ENCODE measurements at regions not wholly inside any gene's neighbourhood (a gene's known extent, or its start where the extent isn't known, plus 50 kb on each side); places are given as distances from the start of the nearest gene placed in this dataset.

DNA sequence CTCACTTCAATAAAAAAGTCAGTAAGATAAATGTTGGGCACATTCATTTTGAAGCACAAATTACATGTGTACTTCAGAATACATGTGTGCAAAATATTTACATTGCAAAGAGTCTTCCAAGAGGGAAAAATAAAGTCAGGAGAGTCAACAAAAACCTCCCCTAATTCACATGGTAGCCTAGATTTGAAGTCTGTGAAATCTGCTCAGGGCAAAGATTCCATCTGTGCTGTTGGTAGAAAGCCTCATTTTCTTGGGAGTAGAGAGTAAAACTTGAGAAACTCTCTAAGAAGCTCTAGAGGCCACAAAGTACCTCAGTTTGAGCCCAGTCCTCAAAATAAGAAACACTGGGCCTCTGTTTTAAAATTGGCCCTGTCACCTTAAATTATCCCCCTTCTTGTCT, 303.4 kb downstream of the RAB28 start:
- H3K27me3 ChIP-seq (replicated peaks; ENCODE audit: insufficient read depth, low read depth, low read length, poor library complexity): no peaks in the 10 kb centered on the region
- H3K4me1 ChIP-seq (ENCODE audit: insufficient read depth, low read length, poor library complexity, severe bottlenecking): no peaks in the 10 kb centered on the region
- H3K9me3 ChIP-seq (ENCODE audit: low read depth, low read length, poor library complexity, severe bottlenecking): no peaks in the 10 kb centered on the region
- POLR2A ChIA-PET (ENCODE audit: low non-redundant PET): no interaction called here
- H3K36me3 ChIP-seq (ENCODE audit: insufficient read depth, low read length, poor library complexity, severe bottlenecking): no peaks in the 10 kb centered on the region
- TF ChIP-seq, protein P1, sequence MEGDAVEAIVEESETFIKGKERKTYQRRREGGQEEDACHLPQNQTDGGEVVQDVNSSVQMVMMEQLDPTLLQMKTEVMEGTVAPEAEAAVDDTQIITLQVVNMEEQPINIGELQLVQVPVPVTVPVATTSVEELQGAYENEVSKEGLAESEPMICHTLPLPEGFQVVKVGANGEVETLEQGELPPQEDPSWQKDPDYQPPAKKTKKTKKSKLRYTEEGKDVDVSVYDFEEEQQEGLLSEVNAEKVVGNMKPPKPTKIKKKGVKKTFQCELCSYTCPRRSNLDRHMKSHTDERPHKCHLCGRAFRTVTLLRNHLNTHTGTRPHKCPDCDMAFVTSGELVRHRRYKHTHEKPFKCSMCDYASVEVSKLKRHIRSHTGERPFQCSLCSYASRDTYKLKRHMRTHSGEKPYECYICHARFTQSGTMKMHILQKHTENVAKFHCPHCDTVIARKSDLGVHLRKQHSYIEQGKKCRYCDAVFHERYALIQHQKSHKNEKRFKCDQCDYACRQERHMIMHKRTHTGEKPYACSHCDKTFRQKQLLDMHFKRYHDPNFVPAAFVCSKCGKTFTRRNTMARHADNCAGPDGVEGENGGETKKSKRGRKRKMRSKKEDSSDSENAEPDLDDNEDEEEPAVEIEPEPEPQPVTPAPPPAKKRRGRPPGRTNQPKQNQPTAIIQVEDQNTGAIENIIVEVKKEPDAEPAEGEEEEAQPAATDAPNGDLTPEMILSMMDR (conservative IDR thresholded peaks at IDR 0.05; ENCODE audit: low read depth, low read length): no peak
- no peak for TF ChIP-seq EZH2 (IDR thresholded peaks at IDR 0.05; ENCODE audit: borderline replicate concordance, low read depth, low read length, poor library complexity, severe bottlenecking)
- H3K27ac ChIP-seq (ENCODE audit: low read depth, low read length, poor library complexity, severe bottlenecking): no peak overlapping the region
- no peak for DNase-seq (ENCODE audit: low spot score)
- BruUV-seq (replicated peaks): no TSS peak
- CTCF ChIA-PET: no interaction called here
- no peak overlapping the region for H3K4me3 ChIP-seq (ENCODE audit: low read depth, low read length, poor library complexity, severe bottlenecking)
- intact Hi-C loops (cut with micrococcal nuclease; ENCODE audit: unreplicated experiment): no loop called here

DNA sequence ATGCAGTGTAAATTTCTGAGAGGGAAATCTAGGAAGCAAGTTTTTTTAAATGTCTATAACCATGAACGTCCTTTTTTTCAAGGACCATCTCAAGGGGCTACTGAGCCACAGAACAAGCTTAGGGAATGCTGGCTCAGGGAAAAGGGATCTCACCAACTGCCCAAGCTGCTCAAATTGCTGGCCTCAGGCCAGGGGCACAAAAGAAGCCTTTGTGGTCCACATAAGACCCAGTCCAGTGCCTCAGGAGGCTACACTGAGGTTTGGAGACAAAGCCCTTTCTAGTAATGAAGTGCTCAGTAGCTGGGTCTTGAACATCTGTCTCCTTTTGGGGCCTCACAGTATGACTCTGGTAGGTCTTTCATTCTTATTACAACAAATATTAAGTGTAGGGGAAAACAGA, 305.5 kb downstream of the RAB28 start:
- H3K27me3 ChIP-seq (replicated peaks; ENCODE audit: insufficient read depth, low read depth, low read length, poor library complexity): no peaks in the 10 kb centered on the region
- no TSS peak for BruUV-seq (replicated peaks)
- H3K4me1 ChIP-seq (ENCODE audit: insufficient read depth, low read length, poor library complexity, severe bottlenecking): no peaks in the 10 kb centered on the region
- intact Hi-C loops (cut with micrococcal nuclease; ENCODE audit: unreplicated experiment): no loop called here
- no peak for TF ChIP-seq EZH2 (IDR thresholded peaks at IDR 0.05; ENCODE audit: borderline replicate concordance, low read depth, low read length, poor library complexity, severe bottlenecking)
- TF ChIP-seq, protein P1 (conservative IDR thresholded peaks at IDR 0.05; ENCODE audit: low read depth, low read length): no peak
- no peak overlapping the region for H3K4me3 ChIP-seq (ENCODE audit: low read depth, low read length, poor library complexity, severe bottlenecking)
- no peak for DNase-seq (ENCODE audit: low spot score)
- no peaks in the 10 kb centered on the region for H3K36me3 ChIP-seq (ENCODE audit: insufficient read depth, low read length, poor library complexity, severe bottlenecking)
- H3K9me3 ChIP-seq (ENCODE audit: low read depth, low read length, poor library complexity, severe bottlenecking): no peaks in the 10 kb centered on the region
- H3K27ac ChIP-seq (ENCODE audit: low read depth, low read length, poor library complexity, severe bottlenecking): no peak overlapping the region
- ChIA-PET CTCF (no interaction called here), POLR2A (ENCODE audit: low non-redundant PET) (no interaction called here)

DNA sequence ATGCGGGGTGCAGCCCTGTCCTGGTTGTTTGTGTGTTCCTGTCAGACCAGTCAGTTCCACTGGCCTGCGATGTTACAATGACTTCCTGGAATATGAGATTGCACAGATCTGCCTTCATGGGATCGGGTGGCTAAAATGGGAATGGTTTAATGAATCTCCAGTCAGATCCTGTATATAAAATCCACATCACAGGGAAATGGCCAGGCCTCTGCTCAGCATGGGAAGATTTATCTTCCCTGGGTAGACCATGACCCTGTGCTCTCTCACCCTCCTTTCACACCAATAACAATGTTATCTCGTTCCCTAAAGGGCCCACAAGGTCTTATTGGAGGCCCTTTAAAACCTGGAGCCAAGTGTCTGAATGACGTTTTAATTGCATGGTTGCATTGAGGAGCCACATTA, 307.4 kb downstream of the RAB28 start:
- CTCF ChIA-PET: no interaction called here
- no TSS peak for BruUV-seq (replicated peaks)

More for the DNA sequence above, 307.4 kb downstream of the RAB28 start:
- intact Hi-C loops (cut with micrococcal nuclease; ENCODE audit: unreplicated experiment): no loop called here
- DNase-seq (ENCODE audit: low spot score): no peak
- Histone ChIP-seq H3K36me3 (ENCODE audit: insufficient read depth, low read length, poor library complexity, severe bottlenecking) (no peaks in the 10 kb centered on the region), H3K4me3 (ENCODE audit: low read depth, low read length, poor library complexity, severe bottlenecking) (no peak overlapping the region), H3K27ac (ENCODE audit: low read depth, low read length, poor library complexity, severe bottlenecking) (no peak overlapping the region), H3K27me3 (replicated peaks; ENCODE audit: insufficient read depth, low read depth, low read length, poor library complexity) (no peaks in the 10 kb centered on the region), H3K4me1 (ENCODE audit: insufficient read depth, low read length, poor library complexity, severe bottlenecking) (no peaks in the 10 kb centered on the region), H3K9me3 (ENCODE audit: low read depth, low read length, poor library complexity, severe bottlenecking) (no peaks in the 10 kb centered on the region)
- TF ChIP-seq EZH2 (IDR thresholded peaks at IDR 0.05; ENCODE audit: borderline replicate concordance, low read depth, low read length, poor library complexity, severe bottlenecking): no peak
- TF ChIP-seq, protein P1 (conservative IDR thresholded peaks at IDR 0.05; ENCODE audit: low read depth, low read length): no peak
- POLR2A ChIA-PET (ENCODE audit: low non-redundant PET): no interaction called here

Measured in A673 (cell line).